HepG2 (cell line): ENCODE measurements at regions not wholly inside any gene's neighbourhood (a gene's known extent, or its start where the extent isn't known, plus 50 kb on each side); places are given as distances from the start of the nearest gene placed in this dataset.
A peak's percentile ranks its signal among the peaks of the same experiment; 100 is the strongest.

ENCODE experiments used
- ELF3 ChIP-seq: IDR thresholded peaks from 2 replicates; pipeline ENCODE4 v1.6.1; 2016; ENCODE audit warnings: missing genetic modification reagents, missing compliant biosample characterization
- EP300 ChIP-seq, 3 experiments: sonication (generic) in 1 of 3; formaldehyde crosslinking in 1 of 3; IDR thresholded peaks; 2 replicates each; pipeline versions ENCODE4 v1.5.1 to v1.6.1; 2011 to 2020; ENCODE audit warnings: low read depth in 2 of 3, low read length in 2 of 3, borderline replicate concordance in 1 of 3, improper control_type of control experiment in 1 of 3, mild to moderate bottlenecking in 1 of 3, missing genetic modification reagents in 1 of 3, moderate library complexity in 1 of 3
- ETV5 ChIP-seq: IDR thresholded peaks from 2 replicates; pipeline ENCODE4 v1.6.1; 2018; ENCODE audit warnings: missing biosample characterization, missing genetic modification reagents, inconsistent platforms, borderline replicate concordance
- LCORL ChIP-seq, 2 experiments: fragments of 450-650 bp in 1 of 2; sonication (generic) in 1 of 2; formaldehyde crosslinking in 1 of 2; IDR thresholded peaks; 2 replicates each; pipeline versions ENCODE4 v1.5.0 to v1.6.1; 2017 to 2020; ENCODE audit warnings: antibody characterized with exemption in 1 of 2, missing genetic modification reagents in 1 of 2
- MIER2 ChIP-seq: IDR thresholded peaks from 2 replicates; pipeline ENCODE4 v1.6.1; 2016; ENCODE audit warnings: missing biosample characterization, missing genetic modification reagents
- NR3C1 ChIP-seq: sonication (generic); formaldehyde crosslinking; IDR thresholded peaks from 2 replicates; pipeline ENCODE4 v1.4.0; 2020; ENCODE audit warnings: missing genetic modification reagents
- SAP130 ChIP-seq: IDR thresholded peaks from 2 replicates; pipeline ENCODE4 v1.6.1; 2016; ENCODE audit warnings: low read depth
- SCMH1 ChIP-seq: sonication (generic); formaldehyde crosslinking; IDR thresholded peaks from 2 replicates; pipeline ENCODE4 v1.9.0; 2021; ENCODE audit warnings: missing genetic modification reagents, mild to moderate bottlenecking, borderline replicate concordance
- TAF1 ChIP-seq: sonication (generic); formaldehyde crosslinking; IDR thresholded peaks from 2 replicates; pipeline ENCODE4 v1.4.0; 2020; ENCODE audit warnings: missing genetic modification reagents
- TARDBP ChIP-seq: sonication (generic); formaldehyde crosslinking; IDR thresholded peaks from 2 replicates; pipeline ENCODE4 v1.8.0; 2022; ENCODE audit warnings: mild to moderate bottlenecking, missing genetic modification reagents
- ZNF20 ChIP-seq: sonication (generic); formaldehyde crosslinking; IDR thresholded peaks from 2 replicates; pipeline ENCODE4 v1.4.0; 2020; ENCODE audit warnings: mild to moderate bottlenecking, moderate library complexity, missing genetic modification reagents
- ZNF333 ChIP-seq: sonication (generic); formaldehyde crosslinking; IDR thresholded peaks from 2 replicates; pipeline ENCODE4 v1.4.0; 2020; ENCODE audit warnings: mild to moderate bottlenecking, missing genetic modification reagents, borderline replicate concordance
- ZNF558 ChIP-seq: sonication (generic); formaldehyde crosslinking; IDR thresholded peaks from 2 replicates; pipeline ENCODE4 v1.9.0; 2022; ENCODE audit warnings: mild to moderate bottlenecking, missing genetic modification reagents, borderline replicate concordance
- ZNF749 ChIP-seq: sonication (generic); formaldehyde crosslinking; IDR thresholded peaks from 2 replicates; pipeline ENCODE4 v1.8.0; 2022; ENCODE audit warnings: mild to moderate bottlenecking, missing genetic modification reagents, moderate library complexity, borderline replicate concordance
- TF ChIP-seq, protein P1 (sequence below): sonication (generic); formaldehyde crosslinking; IDR thresholded peaks from 2 replicates; pipeline ENCODE4 v1.4.0; 2020; ENCODE audit warnings: mild to moderate bottlenecking, missing genetic modification reagents
- TF ChIP-seq, protein P2 (sequence below): IDR thresholded peaks from 2 replicates; pipeline ENCODE4 v1.6.1; 2016; ENCODE audit warnings: low read depth
- TF ChIP-seq, protein P3 (sequence below): sonication (generic); formaldehyde crosslinking; IDR thresholded peaks from 2 replicates; pipeline ENCODE4 v1.8.0; 2022; ENCODE audit warnings: missing genetic modification reagents, low read depth, mild to moderate bottlenecking, borderline replicate concordance

DNA sequence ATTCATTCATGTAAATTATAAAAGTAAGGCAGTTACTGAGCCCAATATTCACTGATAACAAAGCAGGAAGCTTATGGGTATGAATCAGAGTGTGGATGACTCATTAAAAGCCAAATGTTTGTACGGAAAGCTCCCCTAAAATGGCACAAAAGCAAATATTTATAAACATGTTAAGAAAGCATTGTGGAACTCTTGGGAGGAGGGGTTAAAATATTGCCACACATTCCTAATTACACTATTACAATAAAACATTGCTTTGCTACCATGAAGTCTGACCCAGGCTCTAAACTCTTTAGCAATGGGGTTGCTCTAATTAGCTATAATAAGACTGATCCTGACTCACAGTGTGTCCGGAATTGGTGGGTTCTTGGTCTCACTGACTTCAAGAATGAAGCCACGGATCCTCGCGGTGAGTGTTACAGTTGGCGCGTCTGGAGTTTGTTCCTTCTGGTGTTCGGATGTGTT, 110.9 kb downstream of the NAB1 start (continued):
- TF ChIP-seq, protein P1, sequence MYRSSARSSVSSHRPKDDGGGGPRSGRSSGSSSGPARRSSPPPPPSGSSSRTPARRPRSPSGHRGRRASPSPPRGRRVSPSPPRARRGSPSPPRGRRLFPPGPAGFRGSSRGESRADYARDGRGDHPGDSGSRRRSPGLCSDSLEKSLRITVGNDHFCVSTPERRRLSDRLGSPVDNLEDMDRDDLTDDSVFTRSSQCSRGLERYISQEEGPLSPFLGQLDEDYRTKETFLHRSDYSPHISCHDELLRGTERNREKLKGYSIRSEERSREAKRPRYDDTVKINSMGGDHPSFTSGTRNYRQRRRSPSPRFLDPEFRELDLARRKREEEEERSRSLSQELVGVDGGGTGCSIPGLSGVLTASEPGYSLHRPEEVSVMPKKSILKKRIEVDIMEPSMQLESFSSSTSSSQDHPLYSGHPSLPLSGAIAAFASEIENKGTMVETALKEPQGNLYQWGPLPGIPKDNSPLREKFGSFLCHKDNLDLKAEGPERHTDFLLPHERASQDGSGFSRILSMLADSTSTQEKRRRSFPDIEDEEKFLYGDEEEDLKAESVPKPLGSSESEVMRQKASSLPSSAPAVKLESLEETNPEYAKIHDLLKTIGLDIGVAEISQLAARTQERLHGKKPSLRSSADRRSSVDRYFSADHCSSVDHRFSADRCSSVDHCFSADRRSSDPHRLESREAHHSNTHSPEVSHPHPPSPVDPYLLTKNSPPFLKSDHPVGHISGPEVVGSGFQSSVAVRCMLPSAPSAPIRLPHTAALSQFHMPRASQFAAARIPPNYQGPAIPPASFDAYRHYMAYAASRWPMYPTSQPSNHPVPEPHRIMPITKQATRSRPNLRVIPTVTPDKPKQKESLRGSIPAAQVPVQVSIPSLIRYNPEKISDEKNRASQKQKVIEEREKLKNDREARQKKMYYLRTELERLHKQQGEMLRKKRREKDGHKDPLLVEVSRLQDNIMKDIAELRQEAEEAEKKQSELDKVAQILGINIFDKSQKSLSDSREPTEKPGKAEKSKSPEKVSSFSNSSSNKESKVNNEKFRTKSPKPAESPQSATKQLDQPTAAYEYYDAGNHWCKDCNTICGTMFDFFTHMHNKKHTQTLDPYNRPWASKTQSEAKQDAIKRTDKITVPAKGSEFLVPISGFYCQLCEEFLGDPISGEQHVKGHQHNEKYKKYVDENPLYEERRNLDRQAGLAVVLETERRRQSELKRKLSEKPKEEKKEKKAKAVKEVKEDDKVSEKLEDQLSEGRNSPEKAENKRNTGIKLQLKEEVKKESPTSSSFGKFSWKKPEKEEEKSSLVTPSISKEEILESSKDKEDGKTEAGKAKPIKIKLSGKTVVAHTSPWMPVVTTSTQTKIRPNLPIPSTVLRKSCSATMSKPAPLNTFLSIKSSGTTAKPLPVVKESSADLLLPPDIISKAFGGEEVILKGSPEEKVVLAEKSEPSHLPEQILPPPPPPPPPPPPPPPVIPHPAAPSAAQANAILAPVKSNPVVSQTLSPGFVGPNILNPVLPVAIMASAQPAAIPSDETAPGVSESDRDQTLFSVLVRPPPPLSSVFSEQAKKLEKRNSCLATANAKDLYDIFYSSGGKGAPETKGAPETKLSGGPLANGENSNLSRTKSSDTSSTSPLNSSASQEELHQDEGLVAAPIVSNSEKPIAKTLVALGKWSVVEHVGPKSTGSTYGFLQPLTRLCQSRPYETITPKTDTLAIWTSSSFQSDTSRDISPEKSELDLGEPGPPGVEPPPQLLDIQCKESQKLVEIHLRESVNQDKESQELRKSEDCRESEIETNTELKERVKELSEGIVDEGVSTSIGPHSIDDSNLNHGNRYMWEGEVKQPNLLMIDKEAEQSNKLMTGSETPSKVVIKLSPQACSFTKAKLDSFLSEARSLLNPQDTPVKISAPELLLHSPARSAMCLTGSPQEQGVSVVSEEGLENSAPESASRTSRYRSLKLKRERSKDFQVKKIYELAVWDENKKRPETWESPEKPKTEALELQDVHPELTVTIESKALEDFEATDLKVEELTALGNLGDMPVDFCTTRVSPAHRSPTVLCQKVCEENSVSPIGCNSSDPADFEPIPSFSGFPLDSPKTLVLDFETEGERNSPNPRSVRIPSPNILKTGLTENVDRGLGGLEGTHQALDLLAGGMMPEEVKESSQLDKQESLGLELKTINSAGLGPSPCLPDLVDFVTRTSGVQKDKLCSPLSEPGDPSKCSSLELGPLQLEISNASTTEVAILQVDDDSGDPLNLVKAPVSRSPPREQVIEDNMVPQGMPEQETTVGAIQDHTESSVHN = no peak
- TF ChIP-seq LCORL (IDR thresholded peaks at IDR 0.05) (no peak), LCORL (CRISPR knock-in tag; IDR thresholded peaks at IDR 0.05) (no peak), ZNF20 (no peak), TARDBP (no peak), ZNF749 (CRISPR knock-in tag) (no peak), SAP130 (CRISPR knock-in tag) (peak; percentile 37; the same call in 1 of the 2 replicates), ETV5 (CRISPR knock-in tag) (peak; percentile 28; the same call in 1 of the 2 replicates), ZNF333 (CRISPR knock-in tag) (no peak), NR3C1 (CRISPR knock-in tag) (no peak), EP300 (IDR thresholded peaks at IDR 0.05; ENCODE audit: low read depth in 2 of 2, low read length in 2 of 2) (peak in 1 of 2 experiments; percentile 72; a peak in 1 of 4 replicates), EP300 (CRISPR knock-in tag; IDR thresholded peaks at IDR 0.05; ENCODE audit: borderline replicate concordance) (no peak), ZNF558 (CRISPR knock-in tag) (no peak), MIER2 (CRISPR knock-in tag) (no peak), ELF3 (peak; percentile 73; the same call in 1 of the 2 replicates), TAF1 (CRISPR knock-in tag) (no peak), SCMH1 (CRISPR knock-in tag) (no peak)
- TF ChIP-seq, protein P2, sequence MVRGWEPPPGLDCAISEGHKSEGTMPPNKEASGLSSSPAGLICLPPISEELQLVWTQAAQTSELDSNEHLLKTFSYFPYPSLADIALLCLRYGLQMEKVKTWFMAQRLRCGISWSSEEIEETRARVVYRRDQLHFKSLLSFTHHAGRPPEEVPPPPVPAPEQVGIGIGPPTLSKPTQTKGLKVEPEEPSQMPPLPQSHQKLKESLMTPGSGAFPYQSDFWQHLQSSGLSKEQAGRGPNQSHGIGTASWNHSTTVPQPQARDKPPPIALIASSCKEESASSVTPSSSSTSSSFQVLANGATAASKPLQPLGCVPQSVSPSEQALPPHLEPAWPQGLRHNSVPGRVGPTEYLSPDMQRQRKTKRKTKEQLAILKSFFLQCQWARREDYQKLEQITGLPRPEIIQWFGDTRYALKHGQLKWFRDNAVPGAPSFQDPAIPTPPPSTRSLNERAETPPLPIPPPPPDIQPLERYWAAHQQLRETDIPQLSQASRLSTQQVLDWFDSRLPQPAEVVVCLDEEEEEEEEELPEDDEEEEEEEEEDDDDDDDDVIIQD (CRISPR knock-in tag) = peak; percentile 60; the same call in 1 of the 2 replicates
- TF ChIP-seq, protein P3, sequence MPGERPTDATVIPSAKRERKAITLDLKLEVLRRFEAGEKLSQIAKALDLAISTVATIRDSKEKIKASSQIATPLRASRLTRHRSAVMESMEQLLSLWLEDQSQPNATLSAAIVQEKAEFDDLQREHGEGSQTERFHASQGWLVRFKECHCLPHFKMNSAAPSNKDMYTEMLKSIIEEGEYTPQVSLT (CRISPR knock-in tag) = no peak
